RPMI7951 (cell line): ENCODE measurements at regions not wholly inside any gene's neighbourhood (a gene's known extent, or its start where the extent isn't known, plus 50 kb on each side); places are given as distances from the start of the nearest gene placed in this dataset.
"Not testable (repeated sequence)": the region's sequence is repeated elsewhere in the genome, so short reads cannot be mapped to it uniquely, and the experiment has no call there.

Experiments used
- DNase-seq: peaks from one replicate; pipeline ENCODE4 v3.0.0-alpha.2; 2012; ENCODE audit warnings: low read depth

DNA sequence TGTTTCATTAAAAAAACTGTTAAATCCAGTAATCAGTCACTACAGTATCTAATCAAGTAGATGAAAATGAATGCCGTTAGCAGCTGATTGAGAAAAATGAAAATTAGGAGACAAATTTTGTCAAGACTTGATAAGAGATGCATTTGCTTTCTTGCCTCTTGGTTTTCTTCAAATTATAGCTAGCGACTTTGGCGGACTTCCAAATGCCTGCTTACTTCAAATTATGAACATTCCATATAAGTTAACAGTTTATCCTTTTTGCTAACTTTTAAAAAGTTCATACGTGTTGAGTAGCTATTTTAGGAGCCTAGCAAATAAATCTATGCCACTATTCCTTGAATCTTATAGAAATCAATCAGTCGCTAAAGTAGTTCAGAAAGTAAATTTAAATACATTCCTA lies 58.8 kb downstream of the PPP4R3C start:
- no peak for DNase-seq

DNA sequence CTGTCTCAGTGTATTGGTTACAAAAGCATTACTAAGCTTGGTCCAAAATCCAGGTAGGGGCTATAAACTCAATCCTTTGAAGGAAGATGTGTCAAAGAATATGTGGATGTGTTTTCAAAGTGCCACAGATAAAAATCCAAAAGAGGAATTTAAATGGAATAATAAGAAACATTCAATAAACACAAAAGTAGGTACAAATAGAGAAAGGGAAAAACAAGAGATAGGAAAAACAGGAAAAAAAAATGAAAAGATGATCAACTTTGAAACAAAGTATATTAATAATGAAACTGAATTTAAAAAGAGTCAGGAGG lies 64.0 kb downstream of the PPP4R3C start:
- no peak for DNase-seq

- no peak for DNase-seq
These were observed 71.5 kb downstream of the PPP4R3C start for GRCh38 chrX:27391623-27392022.

- no peak for DNase-seq
These were observed 81.7 kb downstream of the PPP4R3C start for GRCh38 chrX:27381419-27381818.

DNA sequence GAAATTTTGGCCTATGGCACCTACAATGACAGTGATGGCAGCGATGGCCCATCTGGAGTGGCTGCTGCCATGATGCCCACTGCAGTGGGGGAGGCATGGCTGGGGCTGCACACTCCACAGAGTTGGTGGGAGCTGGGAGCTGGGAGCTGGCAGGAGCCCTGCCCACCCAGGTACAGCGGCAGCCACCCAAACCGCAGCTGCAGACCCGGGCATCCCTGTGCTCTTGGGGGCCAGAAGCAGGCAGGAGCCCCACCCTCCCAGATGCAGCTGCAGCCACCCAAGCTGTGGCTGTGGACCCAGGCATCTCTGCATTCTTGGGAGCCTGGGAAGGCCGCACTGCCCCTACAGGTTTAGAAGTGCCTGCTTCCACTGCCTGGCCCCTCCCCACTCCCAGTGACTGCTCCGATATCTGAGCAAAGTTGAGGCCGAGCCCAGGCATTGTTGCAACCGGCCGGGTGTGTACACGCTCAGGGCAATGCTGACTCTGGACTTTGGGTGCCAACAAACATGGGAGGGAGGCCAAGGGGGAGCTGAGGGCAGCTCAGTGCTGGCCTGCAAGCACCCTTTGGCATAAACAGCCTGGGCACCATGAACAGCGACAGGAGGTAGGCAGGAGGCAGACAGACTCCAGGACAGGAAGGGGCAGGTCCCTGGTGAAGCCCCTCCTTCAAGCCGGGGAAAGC lies 82.8 kb downstream of the PPP4R3C start:
- peak; percentile 0 for DNase-seq

DNA sequence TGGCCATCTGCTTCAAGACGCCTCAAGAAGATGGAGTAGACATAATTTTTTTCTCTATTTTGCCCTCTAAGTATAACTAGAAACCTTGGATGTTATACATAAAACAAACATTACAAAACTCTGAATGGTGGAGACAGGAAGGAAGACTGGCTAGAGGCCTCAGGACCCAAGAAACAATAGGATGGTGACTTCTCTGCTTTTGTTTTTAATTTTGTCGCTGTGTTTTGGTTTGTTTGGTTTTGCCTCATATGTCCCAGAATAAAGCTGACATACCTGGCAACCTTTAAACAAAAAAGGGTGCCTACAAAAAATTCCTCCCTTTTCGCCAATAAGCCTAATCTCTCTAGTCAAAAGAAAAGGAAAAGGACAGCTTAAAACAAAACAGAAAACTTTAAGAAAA lies 109.1 kb downstream of the PPP4R3C start:
- no peak for DNase-seq

DNA sequence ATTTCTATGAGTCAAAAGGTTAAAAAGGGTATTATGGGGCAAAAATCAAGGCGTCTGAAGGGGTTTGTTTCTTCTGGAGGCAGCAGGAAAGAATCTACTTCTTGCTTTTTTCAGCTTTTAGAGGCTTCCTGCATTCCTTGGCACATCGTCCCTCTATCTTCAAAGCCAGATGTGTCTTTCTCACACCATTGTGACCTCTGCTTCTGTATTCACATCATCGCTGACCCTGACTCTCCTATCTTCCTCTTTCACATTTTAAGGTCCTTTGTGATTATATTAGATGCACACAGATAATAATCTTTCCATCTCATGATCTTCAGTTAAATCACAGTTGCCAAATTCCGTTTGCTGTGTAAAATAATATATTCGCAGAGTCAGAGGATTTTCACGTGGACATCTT lies 112.7 kb downstream of the PPP4R3C start:
- no peak for DNase-seq

DNA sequence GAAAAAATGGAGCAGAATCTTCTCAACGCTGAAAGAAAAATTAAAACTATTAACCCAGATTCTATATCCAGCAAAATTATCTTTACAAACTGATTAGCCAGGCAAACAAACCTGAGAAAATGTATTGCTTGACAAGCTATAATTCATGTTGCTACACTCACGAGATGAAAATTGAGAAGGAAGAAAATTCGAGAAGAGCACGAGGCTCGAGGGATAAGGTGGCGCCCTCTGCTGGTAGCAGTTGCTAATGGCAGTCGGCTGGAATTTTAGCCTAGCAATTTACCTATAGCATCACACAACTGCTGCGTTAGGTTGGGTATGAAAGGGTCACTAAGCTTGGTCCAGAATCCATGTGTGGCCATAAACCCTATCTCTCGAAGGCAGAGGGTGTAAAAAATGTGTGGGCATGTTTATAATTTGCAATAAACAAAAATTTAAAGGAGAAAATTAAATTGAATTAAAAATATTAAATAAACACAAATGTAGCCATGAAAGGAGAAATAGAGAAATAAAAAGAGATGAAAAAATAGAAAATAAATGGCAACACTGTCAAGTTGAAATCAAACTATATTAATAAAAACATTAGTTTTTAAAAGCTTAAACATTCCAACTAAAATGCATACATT lies 126.6 kb downstream of the PPP4R3C start:
- DNase-seq, result peak; percentile 0

GRCh38 chrX:27321632-27322031 lies 141.5 kb downstream of the PPP4R3C start:
- no peak for DNase-seq

DNA sequence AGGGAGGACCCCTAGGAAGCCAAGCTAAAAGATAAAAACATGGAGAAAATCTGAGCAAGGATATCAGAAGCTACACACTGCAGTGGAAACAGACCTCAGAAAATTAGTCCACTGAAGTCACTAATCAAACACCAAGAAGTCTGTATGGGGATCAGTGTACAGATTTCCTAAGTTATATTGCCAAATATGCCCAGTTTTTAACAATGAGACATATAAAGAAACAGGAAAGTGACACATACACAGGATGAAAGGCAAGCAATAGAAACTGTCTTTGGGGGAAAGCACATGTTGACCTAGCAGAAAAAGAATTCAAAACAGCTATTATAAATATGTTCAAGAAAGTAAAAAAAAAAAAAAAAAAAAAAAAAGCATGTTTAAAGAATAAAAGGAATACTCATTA lies 153.7 kb downstream of the PPP4R3C start:
- DNase-seq, result no peak

DNA sequence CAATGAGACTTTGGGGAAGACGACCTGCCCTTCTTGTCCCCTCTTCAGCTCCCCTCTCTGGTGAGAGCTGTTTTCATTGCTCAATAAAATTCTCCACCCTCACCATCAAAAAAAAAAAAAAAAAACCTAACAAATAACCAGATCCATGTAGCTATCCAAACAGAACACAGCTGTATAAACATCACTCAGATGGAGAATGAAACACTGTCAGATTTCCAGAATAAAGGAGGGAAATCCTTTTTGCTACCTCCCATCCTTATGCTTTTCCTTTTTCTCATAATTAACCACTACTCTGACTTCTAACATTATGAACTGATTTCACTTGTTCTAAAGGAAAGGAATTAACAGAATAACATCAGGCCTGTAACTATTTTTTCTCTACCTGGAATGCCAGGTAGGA lies 155.6 kb downstream of the PPP4R3C start:
- DNase-seq, result no peak

GRCh38 chrX:27292552-27292951 lies 170.6 kb downstream of the PPP4R3C start:
- DNase-seq, result not testable (repeated sequence)

GRCh38 chrX:27276751-27277150 lies 186.4 kb downstream of the PPP4R3C start:
- no peak for DNase-seq

DNA sequence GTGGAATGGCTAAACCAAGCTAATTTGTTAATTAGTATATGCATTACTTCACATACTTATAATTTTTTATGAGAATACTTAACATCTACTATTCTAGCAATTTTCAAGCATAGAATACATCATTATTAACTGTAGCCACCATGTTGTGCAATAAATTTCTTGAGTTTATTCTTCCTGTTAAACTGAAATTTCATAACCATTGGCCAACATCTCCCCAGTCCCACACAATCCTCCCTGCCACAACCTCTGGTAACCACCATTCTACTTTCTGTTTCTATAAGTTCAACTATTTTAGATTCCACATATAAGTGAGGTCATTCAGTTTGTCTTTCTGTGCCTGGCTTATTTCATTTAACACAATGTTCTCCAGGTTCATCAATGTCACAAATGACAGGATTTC lies 208.5 kb downstream of the PPP4R3C start:
- no peak for DNase-seq

GRCh38 chrX:27251369-27251768 lies 211.8 kb downstream of the PPP4R3C start:
- no peak for DNase-seq

DNA sequence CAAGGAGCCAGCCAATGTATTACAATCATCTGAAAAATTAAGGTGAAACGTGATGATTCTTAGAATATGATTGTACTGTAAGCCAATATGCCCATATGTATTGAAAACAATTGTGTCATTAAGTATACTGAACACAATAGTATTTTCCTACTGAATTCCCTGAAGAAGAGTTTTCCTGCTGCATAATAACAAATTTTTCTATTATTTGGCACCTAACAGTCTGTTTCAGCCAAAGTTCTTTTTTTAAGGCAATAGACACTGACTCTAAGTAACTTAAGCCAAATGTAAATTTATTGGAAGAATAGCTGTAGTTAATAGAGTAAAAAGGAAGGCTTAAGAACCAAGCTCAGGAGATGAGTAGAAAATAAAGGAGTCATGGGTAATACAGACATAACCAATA lies 220.6 kb downstream of the PPP4R3C start:
- no peak for DNase-seq

- no peak for DNase-seq
These were observed 221.2 kb downstream of the PPP4R3C start for GRCh38 chrX:27241981-27242380.

DNA sequence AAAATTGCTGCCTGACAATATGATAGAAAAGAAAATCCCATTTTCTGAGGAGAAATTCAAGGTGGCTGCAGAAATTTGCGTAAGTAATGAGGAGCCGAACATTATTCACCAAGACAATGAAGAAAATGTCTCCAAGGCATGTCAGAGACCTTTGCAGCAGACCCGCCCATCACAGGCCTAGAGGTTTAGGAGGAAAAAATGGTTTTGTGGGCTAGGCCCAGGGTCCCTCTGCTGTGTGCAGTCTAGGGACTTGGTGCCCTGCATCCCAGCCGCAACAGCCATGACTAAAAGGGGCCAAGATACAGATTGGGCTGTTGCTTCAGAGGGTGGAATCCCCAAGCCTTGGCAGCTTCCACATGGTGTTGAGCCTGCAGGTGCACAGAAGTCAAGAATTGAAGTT lies 223.1 kb downstream of the PPP4R3C start:
- DNase-seq, result not testable (repeated sequence)

DNA sequence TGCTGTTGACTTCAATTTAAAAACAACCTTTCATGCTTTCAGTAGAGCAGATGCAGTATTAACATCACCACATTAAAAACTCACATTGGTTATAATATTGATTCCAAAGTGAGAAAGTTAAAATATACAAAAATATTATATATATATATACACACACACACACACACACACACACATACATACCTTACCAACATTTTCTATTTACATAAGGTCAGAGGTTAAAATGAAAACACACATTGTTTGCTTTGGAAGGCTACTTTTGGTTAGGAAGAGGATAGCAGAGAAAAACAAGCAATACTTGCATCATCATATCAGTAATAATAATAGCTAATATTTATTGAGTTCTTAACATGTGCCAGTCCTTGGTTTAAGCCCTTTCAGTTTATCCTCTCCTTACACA lies 226.5 kb downstream of the PPP4R3C start:
- DNase-seq, result no peak

- no peak for DNase-seq
These were observed 233.4 kb downstream of the PPP4R3C start for GRCh38 chrX:27229721-27230120.

- DNase-seq, result no peak
These were observed 240.5 kb downstream of the PPP4R3C start for GRCh38 chrX:27222661-27223060.

GRCh38 chrX:27186671-27187070 lies 276.5 kb downstream of the PPP4R3C start:
- peak; percentile 14 for DNase-seq

- DNase-seq, result no peak
These were observed 299.9 kb downstream of the PPP4R3C start for GRCh38 chrX:27163236-27163635.

- no peak for DNase-seq
These were observed 300.6 kb downstream of the PPP4R3C start for GRCh38 chrX:27162496-27162895.
